Neural progenitor cell (in vitro differentiated cells): ENCODE measurements at regions not wholly inside any gene's neighbourhood (a gene's known extent, or its start where the extent isn't known, plus 50 kb on each side); places are given as distances from the start of the nearest gene placed in this dataset.
"Not testable (repeated sequence)": the region's sequence is repeated elsewhere in the genome, so short reads cannot be mapped to it uniquely, and the experiment has no call there.

Source experiments
- DNase-seq: peaks from one replicate; pipeline ENCODE4 v3.0.0-alpha.2; 2016; ENCODE audit warnings: low spot score
- H2AFZ ChIP-seq: fragments of 200-600 bp; sonication (generic); replicated peaks from 2 replicates; pipeline ENCODE4 v1.6.1; 2016; ENCODE audit warnings: antibody characterized with exemption
- H3F3A ChIP-seq: fragments of 200-600 bp; sonication (generic); 2 replicates; pipeline ENCODE4 v1.6.1; 2016; ENCODE audit warnings: antibody characterized with exemption, low read depth
- H3K27ac ChIP-seq: fragments of 200-600 bp; sonication (generic); 2 replicates; pipeline ENCODE4 v1.5.1; 2016; ENCODE audit warnings: mild to moderate bottlenecking
- H3K27me3 ChIP-seq: fragments of 200-600 bp; sonication (generic); 2 replicates; pipeline ENCODE4 v1.6.1; 2016; ENCODE audit warnings: mild to moderate bottlenecking, moderate library complexity
- H3K36me3 ChIP-seq: fragments of 200-600 bp; sonication (generic); 2 replicates; pipeline ENCODE4 v1.5.1; 2016
- H3K4me1 ChIP-seq: fragments of 200-600 bp; sonication (generic); 2 replicates; pipeline ENCODE4 v1.6.1; 2016; ENCODE audit warnings: mixed run types
- H3K4me2 ChIP-seq: fragments of 200-600 bp; sonication (generic); 2 replicates; pipeline ENCODE4 v1.6.1; 2016
- H3K4me3 ChIP-seq: fragments of 200-600 bp; sonication (generic); 2 replicates; pipeline ENCODE4 v1.5.1; 2016
- H3K79me2 ChIP-seq: fragments of 200-600 bp; sonication (generic); 2 replicates; pipeline ENCODE4 v1.6.1; 2016; ENCODE audit warnings: low read depth
- H3K9ac ChIP-seq: fragments of 200-600 bp; sonication (generic); 2 replicates; pipeline ENCODE4 v1.6.1; 2016
- H3K9me3 ChIP-seq: fragments of 200-600 bp; sonication (generic); 2 replicates; pipeline ENCODE4 v1.5.1; 2016; ENCODE audit warnings: low read depth
- H4K20me1 ChIP-seq: fragments of 200-600 bp; sonication (generic); 2 replicates; pipeline ENCODE4 v1.6.1; 2016; ENCODE audit warnings: low read depth
- H3K27ac Mint-ChIP-seq: 3 replicates; pipeline ENCODE4 v1.8.0; 2021; ENCODE audit warnings: mixed read lengths
- H3K27me3 Mint-ChIP-seq: 2 replicates; pipeline ENCODE4 v1.8.0; 2022; ENCODE audit warnings: low read depth, mild to moderate bottlenecking, inconsistent platforms, moderate library complexity, mixed read lengths; ENCODE audit not compliant: insufficient read depth
- H3K36me3 Mint-ChIP-seq: 3 replicates; pipeline ENCODE4 v1.8.0; 2021; ENCODE audit warnings: mixed read lengths
- H3K4me1 Mint-ChIP-seq: 3 replicates; pipeline ENCODE4 v1.8.0; 2021; ENCODE audit warnings: mixed read lengths
- H3K4me3 Mint-ChIP-seq: 3 replicates; pipeline ENCODE4 v1.8.0; 2021; ENCODE audit warnings: mild to moderate bottlenecking, moderate library complexity, mixed read lengths
- H3K9me3 Mint-ChIP-seq: 3 replicates; pipeline ENCODE4 v1.8.0; 2020; ENCODE audit warnings: mixed read lengths
- EZH2 ChIP-seq: fragments of 200-600 bp; sonication (generic); IDR thresholded peaks from 2 replicates; pipeline ENCODE4 v1.6.1; 2017; ENCODE audit warnings: antibody characterized with exemption, mild to moderate bottlenecking, moderate library complexity
- EZH2phosphoT487 ChIP-seq: fragments of 200-600 bp; sonication (generic); IDR thresholded peaks from 2 replicates; pipeline ENCODE4 v1.6.1; 2017; ENCODE audit warnings: antibody characterized with exemption
- TF ChIP-seq, protein P1 (sequence below): fragments of 200-600 bp; sonication (generic); IDR thresholded peaks from 2 replicates; pipeline ENCODE4 v1.5.1; 2017; ENCODE audit warnings: antibody characterized with exemption, mild to moderate bottlenecking

DNA sequence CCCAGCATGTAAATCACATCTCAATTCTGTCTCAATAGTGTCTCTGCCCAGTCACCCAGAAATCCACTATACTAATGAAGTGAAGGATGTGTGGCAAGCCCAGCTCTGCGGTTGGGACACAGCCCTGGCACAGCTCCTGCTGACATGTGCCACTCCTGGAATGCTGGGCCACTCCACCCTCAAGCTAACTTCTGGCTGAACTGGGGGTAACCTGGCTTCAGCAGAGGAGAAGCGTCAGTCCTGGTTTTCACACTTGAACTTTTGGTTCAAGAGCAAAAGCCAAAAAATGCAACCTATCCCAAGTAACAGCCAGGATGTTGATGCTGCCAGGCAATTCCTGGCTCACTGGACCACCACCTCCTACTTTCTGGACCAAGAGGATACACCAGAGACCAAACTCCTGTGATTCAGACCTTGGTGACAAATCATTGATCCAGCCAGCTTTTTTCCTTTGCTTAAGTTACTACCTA, 86.4 kb downstream of the ARRDC3 start:
- Histone ChIP-seq H3K4me3 (no peak overlapping the region), H2AFZ (no peak overlapping the region), H4K20me1 (no peaks in the 10 kb centered on the region), H3K79me2 (no peaks in the 10 kb centered on the region), H3K9ac (no peak overlapping the region), H3K9me3 (no peaks in the 10 kb centered on the region), H3F3A (peaks cover 16% of the 10 kb centered on the region), H3K27me3 (no peaks in the 10 kb centered on the region), H3K4me2 (no peak overlapping the region), H3K36me3 (no peaks in the 10 kb centered on the region), H3K27ac (no peak overlapping the region), H3K4me1 (peaks cover 22% of the 10 kb centered on the region)
- DNase-seq: no peak
- H3K9me3 Mint-ChIP-seq: no peaks in the 10 kb centered on the region
- no peaks in the 10 kb centered on the region for H3K36me3 Mint-ChIP-seq
- H3K27ac Mint-ChIP-seq: no peak overlapping the region
- TF ChIP-seq, protein P1, sequence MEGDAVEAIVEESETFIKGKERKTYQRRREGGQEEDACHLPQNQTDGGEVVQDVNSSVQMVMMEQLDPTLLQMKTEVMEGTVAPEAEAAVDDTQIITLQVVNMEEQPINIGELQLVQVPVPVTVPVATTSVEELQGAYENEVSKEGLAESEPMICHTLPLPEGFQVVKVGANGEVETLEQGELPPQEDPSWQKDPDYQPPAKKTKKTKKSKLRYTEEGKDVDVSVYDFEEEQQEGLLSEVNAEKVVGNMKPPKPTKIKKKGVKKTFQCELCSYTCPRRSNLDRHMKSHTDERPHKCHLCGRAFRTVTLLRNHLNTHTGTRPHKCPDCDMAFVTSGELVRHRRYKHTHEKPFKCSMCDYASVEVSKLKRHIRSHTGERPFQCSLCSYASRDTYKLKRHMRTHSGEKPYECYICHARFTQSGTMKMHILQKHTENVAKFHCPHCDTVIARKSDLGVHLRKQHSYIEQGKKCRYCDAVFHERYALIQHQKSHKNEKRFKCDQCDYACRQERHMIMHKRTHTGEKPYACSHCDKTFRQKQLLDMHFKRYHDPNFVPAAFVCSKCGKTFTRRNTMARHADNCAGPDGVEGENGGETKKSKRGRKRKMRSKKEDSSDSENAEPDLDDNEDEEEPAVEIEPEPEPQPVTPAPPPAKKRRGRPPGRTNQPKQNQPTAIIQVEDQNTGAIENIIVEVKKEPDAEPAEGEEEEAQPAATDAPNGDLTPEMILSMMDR: no peak
- TF ChIP-seq EZH2 (no peak), EZH2phosphoT487 (no peak)
- H3K4me1 Mint-ChIP-seq: peaks cover 25% of the 10 kb centered on the region
- H3K4me3 Mint-ChIP-seq: no peak overlapping the region
- peaks cover 5% of the 10 kb centered on the region for H3K27me3 Mint-ChIP-seq

DNA sequence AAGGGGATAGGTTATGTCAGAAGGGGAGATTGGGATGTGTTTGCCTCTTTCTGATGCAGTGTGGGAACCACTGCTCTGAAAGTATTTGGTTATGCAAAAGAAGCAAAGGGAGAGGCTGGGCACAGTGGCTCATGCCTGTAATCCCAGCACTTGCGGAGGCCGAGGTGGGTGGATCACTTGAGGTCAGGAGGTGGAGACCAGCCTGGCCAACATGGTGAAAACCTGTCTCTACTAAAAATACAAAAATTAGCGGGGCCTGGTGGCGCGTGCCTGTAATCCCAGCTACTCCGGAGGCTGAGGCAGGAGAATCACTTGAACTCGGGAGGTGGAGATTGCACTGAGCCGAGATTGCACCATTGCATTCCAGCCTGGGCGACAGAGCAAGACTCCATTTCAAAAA, 87.0 kb downstream of the ARRDC3 start:
- H3K9ac ChIP-seq, H3K27ac ChIP-seq, H3K9me3 Mint-ChIP-seq, H3K4me2 ChIP-seq, H4K20me1 ChIP-seq, H3K4me3 Mint-ChIP-seq, H2AFZ ChIP-seq, H3K4me3 ChIP-seq, H3K27ac Mint-ChIP-seq, H3K79me2 ChIP-seq, H3K27me3 ChIP-seq, H3K9me3 ChIP-seq, DNase-seq, H3K36me3 Mint-ChIP-seq, H3K36me3 ChIP-seq, H3K27me3 Mint-ChIP-seq: not testable (repeated sequence)
- H3K4me1 Mint-ChIP-seq: peaks cover 28% of the 10 kb centered on the region
- Histone ChIP-seq H3F3A (peaks cover 16% of the 10 kb centered on the region), H3K4me1 (peaks cover 24% of the 10 kb centered on the region)

DNA sequence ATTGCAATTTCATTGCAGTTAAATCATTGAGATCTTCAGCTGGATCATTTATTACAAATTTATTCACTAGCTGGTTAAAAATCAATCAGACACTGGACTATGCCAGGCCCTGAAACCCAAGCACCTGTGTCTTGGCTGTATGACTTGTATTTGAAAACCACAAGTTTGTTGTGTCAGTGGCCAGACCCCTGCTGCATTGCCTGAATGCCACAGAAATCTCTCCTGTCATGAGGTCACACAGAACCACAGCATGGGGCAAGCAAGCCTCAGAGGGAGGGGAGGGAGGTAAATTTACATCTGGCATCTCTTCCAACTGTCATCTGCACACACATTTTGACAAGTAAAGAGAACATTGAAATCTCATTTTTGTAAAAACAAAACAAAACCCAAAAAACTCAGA, 90.0 kb downstream of the ARRDC3 start:
- no peak for TF ChIP-seq EZH2
- TF ChIP-seq, protein P1: no peak
- TF ChIP-seq EZH2phosphoT487: no peak
- peak overlapping the region; percentile 61 for H3K27ac Mint-ChIP-seq
- DNase-seq: peak; percentile 71

DNA sequence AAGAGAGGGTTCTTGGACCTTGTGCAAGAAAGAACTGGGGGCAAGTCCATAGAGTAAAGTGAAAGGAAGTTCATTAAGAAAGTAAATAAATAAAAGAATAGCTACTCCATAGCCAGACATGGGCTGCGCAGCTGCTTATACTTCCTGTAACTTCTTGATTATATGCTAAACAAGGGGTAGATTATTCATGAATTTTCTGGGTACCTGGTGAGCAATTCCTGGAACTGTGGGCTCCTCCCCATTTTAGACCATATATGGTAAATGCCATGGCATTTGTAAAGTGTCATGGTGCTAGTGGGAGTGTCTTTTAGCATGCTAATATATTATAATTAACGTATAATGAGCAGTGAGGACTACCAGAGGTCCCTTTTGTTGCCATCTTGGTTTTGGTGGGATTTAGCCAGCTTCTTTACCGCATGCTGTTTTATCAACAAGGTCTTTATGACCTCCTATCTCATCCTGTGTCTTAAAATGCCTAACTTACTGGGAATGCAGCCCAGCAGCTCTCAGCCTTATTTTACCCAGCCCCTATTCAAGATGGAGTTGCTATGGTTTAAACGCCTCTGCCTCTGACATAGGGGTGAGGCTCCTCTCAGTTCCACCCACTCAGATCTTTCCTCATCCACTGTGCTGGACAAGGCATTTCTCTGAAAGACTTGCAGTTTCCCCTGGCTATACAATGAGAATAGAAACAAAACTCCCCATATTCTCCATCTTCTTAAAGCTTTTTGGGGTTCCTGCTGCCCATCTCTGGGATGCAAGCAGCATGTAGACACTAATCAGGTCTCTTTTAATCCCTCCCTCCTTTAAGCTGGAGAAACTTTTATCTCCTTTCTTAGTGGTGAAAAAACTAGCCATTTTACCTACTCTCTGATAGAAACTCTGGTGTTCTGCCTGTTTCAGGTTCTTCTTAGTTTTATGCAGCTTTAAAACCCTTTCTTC, 91.2 kb downstream of the ARRDC3 start:
- Histone ChIP-seq H3F3A (peaks cover 16% of the 10 kb centered on the region), H3K9me3 (no peaks in the 10 kb centered on the region), H3K4me3 (no peak overlapping the region), H3K4me1 (peaks cover 24% of the 10 kb centered on the region), H3K79me2 (no peaks in the 10 kb centered on the region), H4K20me1 (no peaks in the 10 kb centered on the region), H3K27me3 (no peaks in the 10 kb centered on the region), H2AFZ (peak overlapping the region; percentile 92), H3K4me2 (peak overlapping the region; percentile 53), H3K9ac (no peak overlapping the region), H3K27ac (peak overlapping the region; percentile 59), H3K36me3 (no peaks in the 10 kb centered on the region)
- H3K4me3 Mint-ChIP-seq: no peak overlapping the region
- no peak for TF ChIP-seq EZH2
- no peak for DNase-seq
- peaks cover 5% of the 10 kb centered on the region for H3K27me3 Mint-ChIP-seq
- H3K4me1 Mint-ChIP-seq: peaks cover 29% of the 10 kb centered on the region
- H3K27ac Mint-ChIP-seq: peak overlapping the region; percentile 76
- H3K36me3 Mint-ChIP-seq: no peaks in the 10 kb centered on the region
- H3K9me3 Mint-ChIP-seq: peaks cover 3% of the 10 kb centered on the region

More for the DNA sequence above, 90.0 kb downstream of the ARRDC3 start:
- Histone ChIP-seq H3K36me3 (no peaks in the 10 kb centered on the region), H3K79me2 (no peaks in the 10 kb centered on the region), H3F3A (peaks cover 16% of the 10 kb centered on the region), H3K4me3 (no peak overlapping the region), H3K9ac (no peak overlapping the region), H4K20me1 (no peaks in the 10 kb centered on the region), H3K27me3 (no peaks in the 10 kb centered on the region), H3K27ac (peak overlapping the region; percentile 59), H3K9me3 (no peaks in the 10 kb centered on the region), H2AFZ (no peak overlapping the region), H3K4me1 (peaks cover 24% of the 10 kb centered on the region), H3K4me2 (peak overlapping the region; percentile 53)
- H3K4me3 Mint-ChIP-seq: peak overlapping the region; percentile 51
- no peaks in the 10 kb centered on the region for H3K36me3 Mint-ChIP-seq
- no peaks in the 10 kb centered on the region for H3K9me3 Mint-ChIP-seq
- H3K4me1 Mint-ChIP-seq: peaks cover 29% of the 10 kb centered on the region
- peaks cover 5% of the 10 kb centered on the region for H3K27me3 Mint-ChIP-seq
